GM19035 (cell line): ENCODE measurements at regions not wholly inside any gene's neighbourhood (a gene's known extent, or its start where the extent isn't known, plus 50 kb on each side); places are given as distances from the start of the nearest gene placed in this dataset.
A peak's percentile ranks its signal among the peaks of the same experiment; 100 is the strongest.
"Not testable (repeated sequence)": the region's sequence is repeated elsewhere in the genome, so short reads cannot be mapped to it uniquely, and the experiment has no call there.

Experiments used
- ATAC-seq: cut with Tn5 transposase; IDR thresholded peaks from one replicate; pipeline ENCODE4 v1.9.1; 2021; ENCODE audit not compliant: unreplicated experiment

GRCh38 chr11:106152013-106152412, 74.6 kb downstream of the AASDHPPT start:
- ATAC-seq: no peak

- no peak for ATAC-seq
Measured at GRCh38 chr11:106152824-106153223, 75.4 kb downstream of the AASDHPPT start.

- ATAC-seq: peak; percentile 74
Measured at GRCh38 chr11:106156290-106156937, 79.0 kb downstream of the AASDHPPT start.

GRCh38 chr11:106158406-106158805, 80.9 kb downstream of the AASDHPPT start:
- no peak for ATAC-seq

- ATAC-seq: no peak
Measured at GRCh38 chr11:106159836-106160235, 82.4 kb downstream of the AASDHPPT start.

- no peak for ATAC-seq
Measured at GRCh38 chr11:106160494-106160893, 83.0 kb downstream of the AASDHPPT start.

GRCh38 chr11:106161775-106162634, 84.5 kb downstream of the AASDHPPT start:
- no peak for ATAC-seq

GRCh38 chr11:106167085-106167484, 89.6 kb downstream of the AASDHPPT start:
- no peak for ATAC-seq

GRCh38 chr11:106172386-106172991, 95.0 kb downstream of the AASDHPPT start:
- no peak for ATAC-seq

- no peak for ATAC-seq
Measured at GRCh38 chr11:106173291-106173690, 95.8 kb downstream of the AASDHPPT start.

GRCh38 chr11:106174003-106174402, 96.5 kb downstream of the AASDHPPT start:
- ATAC-seq: not testable (repeated sequence)

- ATAC-seq: no peak
Measured at GRCh38 chr11:106176817-106177216, 99.4 kb downstream of the AASDHPPT start.

- ATAC-seq: no peak
Measured at GRCh38 chr11:106177311-106177710, 99.8 kb downstream of the AASDHPPT start.

GRCh38 chr11:106178361-106178760, 100.9 kb downstream of the AASDHPPT start:
- ATAC-seq: no peak

- ATAC-seq: no peak
Measured at GRCh38 chr11:106179048-106179447, 101.6 kb downstream of the AASDHPPT start.

- ATAC-seq: no peak
Measured at GRCh38 chr11:106186630-106187029, 109.2 kb downstream of the AASDHPPT start.

GRCh38 chr11:106187860-106188456, 110.5 kb downstream of the AASDHPPT start:
- ATAC-seq: no peak

- no peak for ATAC-seq
Measured at GRCh38 chr11:106193956-106194355, 116.5 kb downstream of the AASDHPPT start.

- no peak for ATAC-seq
Measured at GRCh38 chr11:106197438-106197837, 120.0 kb downstream of the AASDHPPT start.

- ATAC-seq: no peak
Measured at GRCh38 chr11:106202935-106203620, 125.6 kb downstream of the AASDHPPT start.

- ATAC-seq: no peak
Measured at GRCh38 chr11:106208760-106209159, 131.3 kb downstream of the AASDHPPT start.
